ENCODE measurements at regions not wholly inside any gene's neighbourhood (a gene's known extent, or its start where the extent isn't known, plus 50 kb on each side); places are given as distances from the start of the nearest gene placed in this dataset.

GRCh38 chr4:33715841-33716395 lies 2528.4 kb downstream of the ARAP2 start:
- no peaks in the 10 kb centered on the region for H3F3A ChIP-seq (ENCODE audit: insufficient read depth, low read length)
- no peak overlapping the region for H3K4me2 ChIP-seq (ENCODE audit: low read length)
- no peaks in the 10 kb centered on the region for H3K36me3 ChIP-seq (ENCODE audit: insufficient read depth, low read length)
- no peak overlapping the region for H3K27ac ChIP-seq (ENCODE audit: low read depth, low read length, poor library complexity, severe bottlenecking)
- no peaks in the 10 kb centered on the region for H4K20me1 ChIP-seq (ENCODE audit: insufficient read depth, low read length)
- H3K9ac ChIP-seq (ENCODE audit: low read length): no peak overlapping the region
- no peaks in the 10 kb centered on the region for H3K9me3 ChIP-seq (ENCODE audit: low read length)
- H2AFZ ChIP-seq (ENCODE audit: low read length): no peak overlapping the region
- H3K4me1 ChIP-seq (ENCODE audit: insufficient read depth, low read length, severe bottlenecking): no peaks in the 10 kb centered on the region
- H3K79me2 ChIP-seq (ENCODE audit: insufficient read depth, low read length): no peaks in the 10 kb centered on the region
- no peaks in the 10 kb centered on the region for H3K27me3 ChIP-seq (ENCODE audit: insufficient read depth, low read length)
- H3K9me2 ChIP-seq (ENCODE audit: low read depth, low read length): no peaks in the 10 kb centered on the region
- no peak for TF ChIP-seq EZH2 (IDR thresholded peaks at IDR 0.05; ENCODE audit: borderline replicate concordance, low read length)
- H3K4me3 ChIP-seq (ENCODE audit: low read depth, low read length, poor library complexity, severe bottlenecking): no peak overlapping the region

GRCh38 chr4:33722254-33722653 lies 2522.1 kb downstream of the ARAP2 start:
- no peak overlapping the region for H3K4me2 ChIP-seq (ENCODE audit: low read length)
- H4K20me1 ChIP-seq (ENCODE audit: insufficient read depth, low read length): no peaks in the 10 kb centered on the region
- no peaks in the 10 kb centered on the region for H3F3A ChIP-seq (ENCODE audit: insufficient read depth, low read length)
- H3K79me2 ChIP-seq (ENCODE audit: insufficient read depth, low read length): no peaks in the 10 kb centered on the region
- no peaks in the 10 kb centered on the region for H3K36me3 ChIP-seq (ENCODE audit: insufficient read depth, low read length)
- TF ChIP-seq, protein P1, sequence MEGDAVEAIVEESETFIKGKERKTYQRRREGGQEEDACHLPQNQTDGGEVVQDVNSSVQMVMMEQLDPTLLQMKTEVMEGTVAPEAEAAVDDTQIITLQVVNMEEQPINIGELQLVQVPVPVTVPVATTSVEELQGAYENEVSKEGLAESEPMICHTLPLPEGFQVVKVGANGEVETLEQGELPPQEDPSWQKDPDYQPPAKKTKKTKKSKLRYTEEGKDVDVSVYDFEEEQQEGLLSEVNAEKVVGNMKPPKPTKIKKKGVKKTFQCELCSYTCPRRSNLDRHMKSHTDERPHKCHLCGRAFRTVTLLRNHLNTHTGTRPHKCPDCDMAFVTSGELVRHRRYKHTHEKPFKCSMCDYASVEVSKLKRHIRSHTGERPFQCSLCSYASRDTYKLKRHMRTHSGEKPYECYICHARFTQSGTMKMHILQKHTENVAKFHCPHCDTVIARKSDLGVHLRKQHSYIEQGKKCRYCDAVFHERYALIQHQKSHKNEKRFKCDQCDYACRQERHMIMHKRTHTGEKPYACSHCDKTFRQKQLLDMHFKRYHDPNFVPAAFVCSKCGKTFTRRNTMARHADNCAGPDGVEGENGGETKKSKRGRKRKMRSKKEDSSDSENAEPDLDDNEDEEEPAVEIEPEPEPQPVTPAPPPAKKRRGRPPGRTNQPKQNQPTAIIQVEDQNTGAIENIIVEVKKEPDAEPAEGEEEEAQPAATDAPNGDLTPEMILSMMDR (IDR thresholded peaks at IDR 0.05; ENCODE audit: low read length): no peak
- TF ChIP-seq EZH2 (IDR thresholded peaks at IDR 0.05; ENCODE audit: borderline replicate concordance, low read length): no peak
- no peak overlapping the region for H2AFZ ChIP-seq (ENCODE audit: low read length)
- no peak overlapping the region for H3K4me3 ChIP-seq (ENCODE audit: low read depth, low read length, poor library complexity, severe bottlenecking)
- no peaks in the 10 kb centered on the region for H3K9me2 ChIP-seq (ENCODE audit: low read depth, low read length)
- H3K9ac ChIP-seq (ENCODE audit: low read length): no peak overlapping the region
- no peak overlapping the region for H3K27ac ChIP-seq (ENCODE audit: low read depth, low read length, poor library complexity, severe bottlenecking)
- H3K4me1 ChIP-seq (ENCODE audit: insufficient read depth, low read length, severe bottlenecking): no peaks in the 10 kb centered on the region
- no peaks in the 10 kb centered on the region for H3K27me3 ChIP-seq (ENCODE audit: insufficient read depth, low read length)
- no peaks in the 10 kb centered on the region for H3K9me3 ChIP-seq (ENCODE audit: low read length)

- Histone ChIP-seq H3F3A (ENCODE audit: insufficient read depth, low read length) (no peaks in the 10 kb centered on the region), H3K9ac (ENCODE audit: low read length) (no peak overlapping the region), H3K79me2 (ENCODE audit: insufficient read depth, low read length) (no peaks in the 10 kb centered on the region), H3K9me2 (ENCODE audit: low read depth, low read length) (no peaks in the 10 kb centered on the region), H3K36me3 (ENCODE audit: insufficient read depth, low read length) (no peaks in the 10 kb centered on the region), H3K27ac (ENCODE audit: low read depth, low read length, poor library complexity, severe bottlenecking) (no peak overlapping the region), H3K27me3 (ENCODE audit: insufficient read depth, low read length) (no peaks in the 10 kb centered on the region), H3K4me1 (ENCODE audit: insufficient read depth, low read length, severe bottlenecking) (no peaks in the 10 kb centered on the region), H3K4me3 (ENCODE audit: low read depth, low read length, poor library complexity, severe bottlenecking) (no peak overlapping the region), H4K20me1 (ENCODE audit: insufficient read depth, low read length) (no peaks in the 10 kb centered on the region), H3K4me2 (ENCODE audit: low read length) (no peak overlapping the region), H3K9me3 (ENCODE audit: low read length) (no peaks in the 10 kb centered on the region), H2AFZ (ENCODE audit: low read length) (no peak overlapping the region)
- TF ChIP-seq EZH2 (IDR thresholded peaks at IDR 0.05; ENCODE audit: borderline replicate concordance, low read length): no peak
- TF ChIP-seq, protein P1 (IDR thresholded peaks at IDR 0.05; ENCODE audit: low read length): no peak
Observed at GRCh38 chr4:33722800-33723516, 2521.4 kb downstream of the ARAP2 start.

DNA sequence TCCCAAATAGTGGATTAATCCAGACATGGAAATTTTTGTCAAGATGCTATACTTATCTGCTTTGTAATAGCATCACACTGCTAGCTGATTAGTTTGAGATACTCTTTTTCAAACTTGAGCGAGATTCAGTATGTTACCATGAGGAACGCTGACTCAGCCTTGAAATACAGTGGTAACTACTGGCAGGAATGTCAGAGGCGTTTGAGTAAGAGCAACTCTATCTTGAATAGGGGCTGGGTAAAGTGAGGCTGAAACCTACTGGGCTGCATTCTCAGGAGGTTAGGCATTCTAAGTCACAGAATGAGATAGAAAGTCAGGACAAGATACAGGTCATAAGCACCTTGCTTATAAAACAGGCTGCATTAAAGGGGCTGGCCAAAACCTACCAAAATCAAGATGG lies 2519.6 kb downstream of the ARAP2 start:
- Histone ChIP-seq H3K4me1 (ENCODE audit: insufficient read depth, low read length, severe bottlenecking) (no peaks in the 10 kb centered on the region), H3K9ac (ENCODE audit: low read length) (no peak overlapping the region), H3K79me2 (ENCODE audit: insufficient read depth, low read length) (no peaks in the 10 kb centered on the region), H3F3A (ENCODE audit: insufficient read depth, low read length) (no peaks in the 10 kb centered on the region), H3K9me3 (ENCODE audit: low read length) (no peaks in the 10 kb centered on the region), H3K36me3 (ENCODE audit: insufficient read depth, low read length) (no peaks in the 10 kb centered on the region), H4K20me1 (ENCODE audit: insufficient read depth, low read length) (no peaks in the 10 kb centered on the region), H3K4me2 (ENCODE audit: low read length) (no peak overlapping the region), H3K27me3 (ENCODE audit: insufficient read depth, low read length) (no peaks in the 10 kb centered on the region), H3K9me2 (ENCODE audit: low read depth, low read length) (no peaks in the 10 kb centered on the region), H2AFZ (ENCODE audit: low read length) (no peak overlapping the region), H3K4me3 (ENCODE audit: low read depth, low read length, poor library complexity, severe bottlenecking) (no peak overlapping the region), H3K27ac (ENCODE audit: low read depth, low read length, poor library complexity, severe bottlenecking) (no peak overlapping the region)
- TF ChIP-seq, protein P1 (IDR thresholded peaks at IDR 0.05; ENCODE audit: low read length): no peak
- TF ChIP-seq EZH2 (IDR thresholded peaks at IDR 0.05; ENCODE audit: borderline replicate concordance, low read length): no peak

Data from OCI-LY1 (cell line).